ENCODE measurements at regions not wholly inside any gene's neighbourhood (a gene's known extent, or its start where the extent isn't known, plus 50 kb on each side); places are given as distances from the start of the nearest gene placed in this dataset.
"Not testable (repeated sequence)": the region's sequence is repeated elsewhere in the genome, so short reads cannot be mapped to it uniquely, and the experiment has no call there.

DNA sequence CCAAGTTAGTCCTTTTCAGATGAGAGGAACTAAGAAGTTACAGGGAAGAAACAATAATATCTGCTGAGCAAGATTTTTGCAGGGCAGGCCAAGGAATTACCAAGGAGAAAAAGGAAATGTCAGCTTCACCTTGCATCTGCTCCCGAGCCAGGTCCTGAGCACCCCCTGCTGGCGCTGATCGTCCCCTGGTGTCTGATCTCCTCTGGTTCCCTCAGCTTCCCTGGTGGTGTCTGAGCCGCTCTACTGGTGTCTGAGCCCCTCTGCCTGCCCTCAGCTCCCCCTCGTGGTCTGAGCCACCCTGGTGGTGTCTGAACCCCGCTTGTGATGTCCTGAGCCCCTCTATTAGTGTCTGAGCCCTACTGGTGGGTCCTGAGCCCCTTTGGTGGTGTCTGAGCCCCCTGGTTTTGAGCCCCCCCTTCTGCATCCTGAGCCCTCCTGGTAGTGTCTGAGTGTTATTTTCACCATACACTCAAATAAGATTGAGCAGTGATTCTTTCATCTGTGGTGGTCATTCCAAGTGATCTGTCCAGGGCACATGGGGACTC lies 196.6 kb upstream of the POTEB2 start:
- H3K9me3 Mint-ChIP-seq; H3K36me3 Mint-ChIP-seq; H3K36me3 ChIP-seq (ENCODE audit: control insufficient read depth, insufficient read depth, low read length); H3K27ac ChIP-seq (ENCODE audit: low read length); H3K9me3 ChIP-seq (ENCODE audit: control insufficient read depth, insufficient read depth, low read length); intact Hi-C loops (cut with micrococcal nuclease); ATAC-seq; H3K27ac Mint-ChIP-seq; H3K27me3 Mint-ChIP-seq (ENCODE audit: low read depth in 2 of 2); H3K4me1 ChIP-seq (ENCODE audit: control insufficient read depth, insufficient read depth, low read length); H3K4me3 ChIP-seq (ENCODE audit: low read length); H3K4me1 Mint-ChIP-seq; DNase-seq; H3K4me3 Mint-ChIP-seq; H3K27me3 ChIP-seq (ENCODE audit: control insufficient read depth, insufficient read depth, low read length): not testable (repeated sequence)
- WGBS (ENCODE audit: insufficient coverage) = 84% methylated on average over 4 of the region's 6 CpGs

DNA sequence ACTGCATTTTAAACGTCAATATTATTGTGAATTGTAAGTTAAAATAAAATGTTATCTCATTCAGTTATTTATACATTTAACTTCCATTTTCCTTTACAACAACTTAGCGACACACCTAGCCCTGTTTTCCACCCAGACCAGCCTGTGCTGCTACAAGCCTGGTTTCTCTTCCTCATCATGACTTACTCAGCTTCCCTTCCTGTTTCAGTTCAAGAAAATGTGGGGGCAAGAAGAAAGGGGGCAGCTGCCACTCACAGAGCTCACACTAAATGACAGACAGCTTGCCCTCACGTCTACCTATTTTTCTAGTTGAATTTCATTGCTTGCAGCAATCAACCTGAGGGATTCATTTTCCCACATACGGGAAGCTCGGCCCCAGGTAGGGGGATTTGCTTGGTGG lies 185.8 kb upstream of the POTEB2 start:
- H3K9me3 Mint-ChIP-seq; H3K4me3 ChIP-seq (ENCODE audit: low read length); intact Hi-C loops (cut with micrococcal nuclease); H3K4me1 ChIP-seq (ENCODE audit: control insufficient read depth, insufficient read depth, low read length); H3K4me1 Mint-ChIP-seq; H3K4me3 Mint-ChIP-seq; H3K36me3 ChIP-seq (ENCODE audit: control insufficient read depth, insufficient read depth, low read length); H3K9me3 ChIP-seq (ENCODE audit: control insufficient read depth, insufficient read depth, low read length); H3K27ac ChIP-seq (ENCODE audit: low read length); DNase-seq; H3K36me3 Mint-ChIP-seq; H3K27ac Mint-ChIP-seq; ATAC-seq; H3K27me3 ChIP-seq (ENCODE audit: control insufficient read depth, insufficient read depth, low read length); H3K27me3 Mint-ChIP-seq (ENCODE audit: low read depth in 2 of 2): not testable (repeated sequence)
- no CpG with 5 or more reads among the region's 5 CpGs for WGBS (ENCODE audit: insufficient coverage)

DNA sequence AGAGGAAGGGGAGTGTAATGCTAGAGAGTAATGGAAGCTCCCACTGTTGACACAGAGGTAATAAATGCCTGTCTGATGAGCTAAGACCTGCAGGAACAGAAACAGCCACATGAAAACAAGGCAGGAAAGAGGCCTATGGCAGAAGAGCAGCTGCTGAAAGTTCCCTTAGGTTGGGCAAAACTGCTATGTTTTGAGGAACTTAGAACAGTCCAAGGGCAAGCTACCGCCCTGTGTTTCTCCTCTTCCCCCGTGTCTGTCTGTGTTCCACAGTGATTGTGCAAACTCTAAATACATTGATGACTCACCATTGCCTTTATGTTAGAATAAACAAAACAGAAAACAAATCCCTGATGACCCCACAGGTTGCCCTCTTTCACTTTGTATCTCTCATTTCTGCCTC lies 165.6 kb upstream of the POTEB2 start:
- H3K27ac ChIP-seq (ENCODE audit: low read length); H3K27ac Mint-ChIP-seq; H3K36me3 ChIP-seq (ENCODE audit: control insufficient read depth, insufficient read depth, low read length); H3K27me3 ChIP-seq (ENCODE audit: control insufficient read depth, insufficient read depth, low read length); H3K36me3 Mint-ChIP-seq; H3K4me3 ChIP-seq (ENCODE audit: low read length); H3K4me1 ChIP-seq (ENCODE audit: control insufficient read depth, insufficient read depth, low read length); DNase-seq; intact Hi-C loops (cut with micrococcal nuclease); H3K4me3 Mint-ChIP-seq; H3K9me3 Mint-ChIP-seq; H3K4me1 Mint-ChIP-seq; H3K27me3 Mint-ChIP-seq (ENCODE audit: low read depth in 2 of 2); ATAC-seq; H3K9me3 ChIP-seq (ENCODE audit: control insufficient read depth, insufficient read depth, low read length): not testable (repeated sequence)
- no CpG with 5 or more reads among the region's 2 CpGs for WGBS (ENCODE audit: insufficient coverage)

DNA sequence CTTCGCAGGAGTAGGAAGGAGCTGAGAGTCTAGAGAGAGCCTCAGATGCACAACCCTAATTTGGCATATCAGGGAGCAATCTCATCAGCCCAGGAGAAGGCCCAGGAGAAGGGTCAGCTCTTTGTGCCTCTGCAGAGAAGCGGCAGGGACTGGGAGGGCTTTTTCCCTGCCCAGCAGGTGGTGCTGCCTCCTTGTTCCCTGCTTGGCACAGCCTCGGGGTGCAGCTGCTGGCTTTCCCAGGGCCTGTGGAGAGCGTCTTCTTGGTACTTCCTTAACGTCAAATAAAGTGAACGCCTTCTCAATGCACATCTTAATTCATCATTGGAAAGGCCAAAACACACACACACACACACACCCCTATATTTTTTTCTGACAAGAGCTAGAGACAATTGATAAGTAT lies 162.9 kb upstream of the POTEB2 start:
- H3K27me3 ChIP-seq (ENCODE audit: control insufficient read depth, insufficient read depth, low read length); intact Hi-C loops (cut with micrococcal nuclease); H3K36me3 ChIP-seq (ENCODE audit: control insufficient read depth, insufficient read depth, low read length); H3K4me3 ChIP-seq (ENCODE audit: low read length); H3K4me1 ChIP-seq (ENCODE audit: control insufficient read depth, insufficient read depth, low read length); H3K4me1 Mint-ChIP-seq; H3K36me3 Mint-ChIP-seq; DNase-seq; H3K27ac Mint-ChIP-seq; H3K4me3 Mint-ChIP-seq; ATAC-seq; H3K27me3 Mint-ChIP-seq (ENCODE audit: low read depth in 2 of 2); H3K27ac ChIP-seq (ENCODE audit: low read length); H3K9me3 ChIP-seq (ENCODE audit: control insufficient read depth, insufficient read depth, low read length); H3K9me3 Mint-ChIP-seq: not testable (repeated sequence)
- whole genome bisulfite sequencing (ENCODE audit: insufficient coverage) = no CpG with 5 or more reads among the region's 6 CpGs

DNA sequence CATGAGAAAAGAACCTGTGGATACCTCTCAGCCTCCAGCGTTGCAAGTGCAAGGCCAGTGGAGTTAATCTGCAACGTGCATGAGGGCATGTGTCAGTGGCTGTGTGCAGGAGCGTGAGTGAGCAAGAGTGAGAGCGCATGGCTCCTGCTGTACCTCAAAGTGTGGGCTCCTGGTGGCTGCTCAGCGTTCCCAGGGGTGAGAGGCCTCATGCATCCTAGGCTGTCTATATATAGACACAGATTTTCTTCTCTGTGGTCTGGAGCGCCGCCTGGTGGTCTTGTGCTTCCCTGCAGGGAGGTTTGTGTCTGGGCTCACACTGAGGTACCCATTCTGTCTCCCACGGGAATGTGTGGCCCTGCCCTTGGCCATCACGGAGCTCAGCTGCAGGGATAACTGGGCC lies 161.8 kb upstream of the POTEB2 start:
- H3K4me1 ChIP-seq (ENCODE audit: control insufficient read depth, insufficient read depth, low read length); H3K27me3 Mint-ChIP-seq (ENCODE audit: low read depth in 2 of 2); H3K9me3 Mint-ChIP-seq; H3K4me3 Mint-ChIP-seq; H3K4me3 ChIP-seq (ENCODE audit: low read length); H3K9me3 ChIP-seq (ENCODE audit: control insufficient read depth, insufficient read depth, low read length); H3K4me1 Mint-ChIP-seq; H3K27ac Mint-ChIP-seq; H3K27ac ChIP-seq (ENCODE audit: low read length); H3K27me3 ChIP-seq (ENCODE audit: control insufficient read depth, insufficient read depth, low read length); DNase-seq; H3K36me3 ChIP-seq (ENCODE audit: control insufficient read depth, insufficient read depth, low read length); H3K36me3 Mint-ChIP-seq; intact Hi-C loops (cut with micrococcal nuclease): not testable (repeated sequence)
- WGBS (ENCODE audit: insufficient coverage) = 87% methylated on average over 3 of the region's 9 CpGs
- ATAC-seq = peak in 1 of 3 donors; percentile 46

DNA sequence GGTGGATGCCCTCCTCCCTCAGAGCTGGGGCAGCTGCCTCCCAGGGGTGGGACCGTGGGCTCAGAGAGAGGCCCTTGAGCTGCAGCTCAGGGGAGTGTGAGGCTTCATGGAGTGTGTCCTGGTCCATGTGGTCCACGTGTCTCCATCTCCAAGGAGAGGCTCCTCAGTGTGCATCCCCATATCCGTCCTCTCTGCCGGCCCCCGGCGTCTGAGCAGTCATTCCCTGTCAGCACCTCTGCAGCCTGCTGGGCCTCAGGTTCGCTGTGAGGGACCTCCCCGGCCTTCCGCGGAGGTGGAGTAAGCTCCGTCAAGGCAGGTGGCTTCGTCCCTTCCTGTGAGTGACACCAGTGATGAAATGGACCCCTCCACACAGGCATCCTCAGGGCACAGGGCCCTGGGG lies 160.7 kb upstream of the POTEB2 start:
- H3K27me3 ChIP-seq (ENCODE audit: control insufficient read depth, insufficient read depth, low read length); ATAC-seq; H3K9me3 ChIP-seq (ENCODE audit: control insufficient read depth, insufficient read depth, low read length); H3K36me3 Mint-ChIP-seq; H3K4me1 Mint-ChIP-seq; H3K4me3 Mint-ChIP-seq; H3K4me1 ChIP-seq (ENCODE audit: control insufficient read depth, insufficient read depth, low read length); H3K27me3 Mint-ChIP-seq (ENCODE audit: low read depth in 2 of 2); H3K27ac ChIP-seq (ENCODE audit: low read length); H3K27ac Mint-ChIP-seq; H3K4me3 ChIP-seq (ENCODE audit: low read length); H3K9me3 Mint-ChIP-seq; DNase-seq; H3K36me3 ChIP-seq (ENCODE audit: control insufficient read depth, insufficient read depth, low read length); intact Hi-C loops (cut with micrococcal nuclease): not testable (repeated sequence)
- 88% methylated on average over 5 of the region's 12 CpGs for WGBS (ENCODE audit: insufficient coverage)

DNA sequence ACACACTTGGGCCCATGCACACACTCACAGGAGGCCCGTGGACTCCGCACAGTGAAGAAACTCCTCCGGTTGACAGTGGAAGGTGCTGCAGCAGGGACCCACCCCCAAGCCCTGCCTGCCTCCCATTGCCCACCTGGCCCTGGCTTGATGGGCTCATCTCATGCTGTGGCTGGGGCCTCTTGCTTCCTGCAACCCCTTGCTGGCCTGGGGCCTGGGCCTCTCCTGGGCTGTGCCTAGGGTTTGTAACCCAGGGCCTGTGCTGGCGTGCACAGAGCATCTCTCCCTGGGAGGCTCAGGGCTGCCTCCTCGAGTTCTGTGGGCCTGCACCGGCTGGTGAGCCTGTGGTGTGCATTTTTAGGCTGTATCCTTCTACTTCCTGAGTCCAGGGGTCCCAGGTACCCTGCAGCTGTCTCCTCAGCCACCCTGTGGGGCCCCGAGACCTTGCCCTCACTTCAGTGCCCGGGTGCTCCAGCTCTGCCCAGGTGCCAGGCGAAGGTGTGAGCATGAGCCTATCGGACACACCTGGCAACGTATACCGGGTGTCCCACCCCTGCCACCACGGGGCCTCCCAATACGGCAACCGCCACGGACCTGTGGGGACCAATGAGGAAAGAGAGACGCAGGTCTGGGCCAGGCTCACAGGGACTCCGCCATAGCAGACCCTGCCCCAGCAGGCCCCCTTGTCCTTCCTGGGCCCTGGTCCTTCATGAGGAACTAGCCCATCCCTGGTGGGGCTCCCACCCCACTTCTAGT lies 158.3 kb upstream of the POTEB2 start:
- H3K4me3 Mint-ChIP-seq; H3K36me3 ChIP-seq (ENCODE audit: control insufficient read depth, insufficient read depth, low read length); H3K36me3 Mint-ChIP-seq; H3K27me3 ChIP-seq (ENCODE audit: control insufficient read depth, insufficient read depth, low read length); ATAC-seq; H3K4me3 ChIP-seq (ENCODE audit: low read length); H3K9me3 Mint-ChIP-seq; DNase-seq; H3K27ac Mint-ChIP-seq; H3K9me3 ChIP-seq (ENCODE audit: control insufficient read depth, insufficient read depth, low read length); intact Hi-C loops (cut with micrococcal nuclease); H3K27ac ChIP-seq (ENCODE audit: low read length); H3K27me3 Mint-ChIP-seq (ENCODE audit: low read depth in 2 of 2); H3K4me1 Mint-ChIP-seq; H3K4me1 ChIP-seq (ENCODE audit: control insufficient read depth, insufficient read depth, low read length): not testable (repeated sequence)
- 89% methylated on average over 16 of the region's 18 CpGs for WGBS (ENCODE audit: insufficient coverage)

DNA sequence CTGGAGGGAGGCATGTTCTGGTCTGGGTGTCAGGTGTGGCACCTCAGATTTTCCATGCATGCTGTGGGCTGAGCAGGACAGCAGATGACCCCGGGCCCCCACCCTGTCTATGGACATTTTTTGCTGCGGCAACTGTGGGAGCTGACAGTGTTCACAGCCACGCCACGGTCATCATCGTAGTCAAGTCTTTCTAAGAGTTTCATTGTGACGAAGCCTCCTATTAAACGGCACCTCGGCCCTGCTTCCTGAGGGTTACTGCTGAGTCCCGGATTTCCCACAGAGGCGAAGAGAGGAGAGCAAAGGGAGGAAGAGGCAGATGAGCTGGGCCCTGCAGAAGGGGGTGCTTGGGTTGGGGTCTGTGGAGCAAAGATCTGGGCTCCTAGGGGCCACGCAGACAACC lies 152.1 kb upstream of the POTEB2 start:
- H3K4me3 ChIP-seq (ENCODE audit: low read length); intact Hi-C loops (cut with micrococcal nuclease); H3K27me3 Mint-ChIP-seq (ENCODE audit: low read depth in 2 of 2); H3K36me3 Mint-ChIP-seq; DNase-seq; H3K27ac ChIP-seq (ENCODE audit: low read length); H3K4me3 Mint-ChIP-seq; H3K27ac Mint-ChIP-seq; H3K4me1 ChIP-seq (ENCODE audit: control insufficient read depth, insufficient read depth, low read length); H3K36me3 ChIP-seq (ENCODE audit: control insufficient read depth, insufficient read depth, low read length); H3K9me3 ChIP-seq (ENCODE audit: control insufficient read depth, insufficient read depth, low read length); H3K27me3 ChIP-seq (ENCODE audit: control insufficient read depth, insufficient read depth, low read length); H3K4me1 Mint-ChIP-seq; H3K9me3 Mint-ChIP-seq; ATAC-seq: not testable (repeated sequence)
- WGBS (ENCODE audit: insufficient coverage) = 81% methylated on average over 8 of the region's 11 CpGs

Data from natural killer cell (primary cell).